HAP-1 (cell line): ENCODE measurements at regions not wholly inside any gene's neighbourhood (a gene's known extent, or its start where the extent isn't known, plus 50 kb on each side); places are given as distances from the start of the nearest gene placed in this dataset.
"Not testable (repeated sequence)": the region's sequence is repeated elsewhere in the genome, so short reads cannot be mapped to it uniquely, and the experiment has no call there.

Experiments
- DNase-seq, 2 experiments: peaks; one replicate each; pipeline ENCODE4 v3.0.0-alpha.2; 2016 to 2020; ENCODE audit warnings: low spot score in 2 of 2
- H3K27me3 ChIP-seq: fragments of 250-450 bp; sonication (Bioruptor Pico); 2 replicates; pipeline ENCODE4 v1.5.1; 2020; ENCODE audit warnings: low read depth, mild to moderate bottlenecking, moderate library complexity
- H3K36me3 ChIP-seq: fragments of 250-450 bp; sonication (Bioruptor Pico); replicated peaks from 2 replicates; pipeline ENCODE4 v1.5.1; 2020; ENCODE audit warnings: mild to moderate bottlenecking
- H3K4me1 ChIP-seq: fragments of 250-450 bp; sonication (Bioruptor Pico); 2 replicates; pipeline ENCODE4 v1.5.1; 2020; ENCODE audit warnings: mild to moderate bottlenecking
- H3K4me3 ChIP-seq: fragments of 250-450 bp; sonication (Bioruptor Pico); 2 replicates; pipeline ENCODE4 v1.5.1; 2020; ENCODE audit warnings: mild to moderate bottlenecking, moderate library complexity
- H3K9me3 ChIP-seq: fragments of 250-450 bp; sonication (Bioruptor Pico); 2 replicates; pipeline ENCODE4 v1.5.1; 2020; ENCODE audit warnings: mild to moderate bottlenecking, moderate library complexity
- in situ Hi-C: fragments of 300-500 bp; cut with MboI; formaldehyde crosslinking; loops from 3 replicates; pipeline ENCODE4 v1.14.3; 2020; ENCODE audit warnings: low sequenced_read_pairs, inconsistent platforms, mixed read lengths

- DNase-seq, result no peak
- no peaks in the 10 kb centered on the region for H3K36me3 ChIP-seq
- H3K9me3 ChIP-seq, result no peaks in the 10 kb centered on the region
- in situ Hi-C loops, result no loop called here
- H3K4me3 ChIP-seq, result no peak overlapping the region
- no peaks in the 10 kb centered on the region for H3K27me3 ChIP-seq
- H3K4me1 ChIP-seq, result no peaks in the 10 kb centered on the region
Measured at GRCh38 chr1:87989346-87989745, 660.7 kb downstream of the LMO4 start.

- DNase-seq, H3K9me3 ChIP-seq, H3K36me3 ChIP-seq, in situ Hi-C loops, H3K4me1 ChIP-seq, H3K4me3 ChIP-seq, H3K27me3 ChIP-seq: not testable (repeated sequence)
Measured at GRCh38 chr1:87992536-87992935, 663.9 kb downstream of the LMO4 start.

GRCh38 chr1:87993051-87993450 is 664.4 kb downstream of the LMO4 start:
- Histone ChIP-seq H3K36me3 (no peaks in the 10 kb centered on the region), H3K9me3 (no peaks in the 10 kb centered on the region), H3K4me1 (no peaks in the 10 kb centered on the region), H3K27me3 (no peaks in the 10 kb centered on the region), H3K4me3 (no peak overlapping the region)
- no peak for DNase-seq
- in situ Hi-C loops, result no loop called here

GRCh38 chr1:87999852-88000251 is 671.2 kb downstream of the LMO4 start:
- no peak for DNase-seq
- Histone ChIP-seq H3K27me3 (no peaks in the 10 kb centered on the region), H3K4me3 (no peak overlapping the region), H3K4me1 (no peaks in the 10 kb centered on the region), H3K36me3 (no peaks in the 10 kb centered on the region), H3K9me3 (no peaks in the 10 kb centered on the region)
- in situ Hi-C loops, result no loop called here

GRCh38 chr1:88001460-88001859 is 672.8 kb downstream of the LMO4 start:
- no peaks in the 10 kb centered on the region for H3K4me1 ChIP-seq
- H3K4me3 ChIP-seq, result no peak overlapping the region
- no peaks in the 10 kb centered on the region for H3K36me3 ChIP-seq
- in situ Hi-C loops, result no loop called here
- no peaks in the 10 kb centered on the region for H3K9me3 ChIP-seq
- H3K27me3 ChIP-seq, result no peaks in the 10 kb centered on the region
- DNase-seq, result no peak

- H3K9me3 ChIP-seq, result no peaks in the 10 kb centered on the region
- no peak for DNase-seq
- in situ Hi-C loops, result no loop called here
- H3K4me1 ChIP-seq, result no peaks in the 10 kb centered on the region
- no peak overlapping the region for H3K4me3 ChIP-seq
- H3K27me3 ChIP-seq, result no peaks in the 10 kb centered on the region
- no peaks in the 10 kb centered on the region for H3K36me3 ChIP-seq
Measured at GRCh38 chr1:88003255-88003654, 674.6 kb downstream of the LMO4 start.

GRCh38 chr1:88009916-88010315 is 674.2 kb upstream of the PKN2 start:
- in situ Hi-C loops, result no loop called here

GRCh38 chr1:88013485-88013884 is 670.6 kb upstream of the PKN2 start:
- DNase-seq, result no peak
- Histone ChIP-seq H3K27me3 (peaks cover 4% of the 10 kb centered on the region; the same call in 1 of the 2 replicates), H3K9me3 (no peaks in the 10 kb centered on the region), H3K4me1 (no peaks in the 10 kb centered on the region), H3K4me3 (no peak overlapping the region), H3K36me3 (no peaks in the 10 kb centered on the region)
- in situ Hi-C loops, result no loop called here

More at GRCh38 chr1:88009916-88010315, 674.2 kb upstream of the PKN2 start:
- no peak for DNase-seq
- H3K27me3 ChIP-seq, result peaks cover 4% of the 10 kb centered on the region; the same call in 1 of the 2 replicates
- no peaks in the 10 kb centered on the region for H3K4me1 ChIP-seq
- no peaks in the 10 kb centered on the region for H3K9me3 ChIP-seq
- H3K4me3 ChIP-seq, result no peak overlapping the region
- no peaks in the 10 kb centered on the region for H3K36me3 ChIP-seq

- no peaks in the 10 kb centered on the region for H3K9me3 ChIP-seq
- no peak for DNase-seq
- peaks cover 4% of the 10 kb centered on the region; the same call in 1 of the 2 replicates for H3K27me3 ChIP-seq
- in situ Hi-C loops, result no loop called here
- H3K4me1 ChIP-seq, result no peaks in the 10 kb centered on the region
- no peak overlapping the region for H3K4me3 ChIP-seq
- no peaks in the 10 kb centered on the region for H3K36me3 ChIP-seq
Measured at GRCh38 chr1:88014131-88014530, 669.9 kb upstream of the PKN2 start.

- Histone ChIP-seq H3K9me3 (no peaks in the 10 kb centered on the region), H3K4me1 (no peaks in the 10 kb centered on the region), H3K27me3 (no peaks in the 10 kb centered on the region), H3K4me3 (no peak overlapping the region), H3K36me3 (no peaks in the 10 kb centered on the region)
- in situ Hi-C loops, result no loop called here
- DNase-seq, result no peak
Measured at GRCh38 chr1:88016947-88017346, 667.1 kb upstream of the PKN2 start.

GRCh38 chr1:88021529-88021928 is 662.5 kb upstream of the PKN2 start:
- Histone ChIP-seq H3K9me3 (no peaks in the 10 kb centered on the region), H3K4me1 (no peaks in the 10 kb centered on the region), H3K4me3 (no peak overlapping the region), H3K36me3 (no peaks in the 10 kb centered on the region), H3K27me3 (no peaks in the 10 kb centered on the region)
- DNase-seq, result no peak
- in situ Hi-C loops, result no loop called here

GRCh38 chr1:88022516-88022915 is 661.6 kb upstream of the PKN2 start:
- no peaks in the 10 kb centered on the region for H3K4me1 ChIP-seq
- H3K9me3 ChIP-seq, result no peaks in the 10 kb centered on the region
- DNase-seq, result no peak
- H3K4me3 ChIP-seq, result no peak overlapping the region
- in situ Hi-C loops, result no loop called here
- H3K27me3 ChIP-seq, result no peaks in the 10 kb centered on the region
- no peaks in the 10 kb centered on the region for H3K36me3 ChIP-seq

GRCh38 chr1:88029142-88029541 is 654.9 kb upstream of the PKN2 start:
- Histone ChIP-seq H3K9me3 (no peaks in the 10 kb centered on the region), H3K36me3 (no peaks in the 10 kb centered on the region), H3K4me1 (no peaks in the 10 kb centered on the region; the same call in 1 of the 2 replicates), H3K4me3 (no peak overlapping the region), H3K27me3 (no peaks in the 10 kb centered on the region)
- in situ Hi-C loops, result no loop called here
- DNase-seq, result no peak

GRCh38 chr1:88029899-88030298 is 654.2 kb upstream of the PKN2 start:
- H3K9me3 ChIP-seq, result no peaks in the 10 kb centered on the region
- in situ Hi-C loops, result no loop called here
- H3K4me3 ChIP-seq, result no peak overlapping the region
- DNase-seq, result no peak
- no peaks in the 10 kb centered on the region for H3K27me3 ChIP-seq
- H3K4me1 ChIP-seq, result no peaks in the 10 kb centered on the region; the same call in 1 of the 2 replicates
- H3K36me3 ChIP-seq, result no peaks in the 10 kb centered on the region

- Histone ChIP-seq H3K4me1 (no peaks in the 10 kb centered on the region; the same call in 1 of the 2 replicates), H3K27me3 (no peaks in the 10 kb centered on the region), H3K36me3 (no peaks in the 10 kb centered on the region), H3K4me3 (no peak overlapping the region), H3K9me3 (no peaks in the 10 kb centered on the region)
- peak in 1 of 2 experiments; percentile 21 for DNase-seq
- in situ Hi-C loops, result no loop called here
Measured at GRCh38 chr1:88035578-88035977, 648.5 kb upstream of the PKN2 start.
